Coronary artery (tissue), 2 donors: ENCODE measurements at regions not wholly inside any gene's neighbourhood (a gene's known extent, or its start where the extent isn't known, plus 50 kb on each side); places are given as distances from the start of the nearest gene placed in this dataset.

Experiments used
- DNase-seq: peaks from one replicate; pipeline ENCODE4 v3.0.0-alpha.2; 2017; ENCODE audit warnings: low spot score
- H3K27ac ChIP-seq, 2 donors: fragments of 200-600 bp; sonication (generic); one replicate each; pipeline ENCODE4 v1.5.1; 2016 to 2019
- H3K4me3 ChIP-seq: fragments of 200-600 bp; sonication (generic); 2 replicates; pipeline ENCODE4 v1.5.1; 2016; ENCODE audit warnings: mild to moderate bottlenecking, moderate library complexity
- CTCF ChIP-seq: fragments of 200-600 bp; sonication (generic); IDR thresholded peaks from one replicate; pipeline ENCODE4 v1.5.1; 2019; ENCODE audit warnings: antibody characterized with exemption

DNA sequence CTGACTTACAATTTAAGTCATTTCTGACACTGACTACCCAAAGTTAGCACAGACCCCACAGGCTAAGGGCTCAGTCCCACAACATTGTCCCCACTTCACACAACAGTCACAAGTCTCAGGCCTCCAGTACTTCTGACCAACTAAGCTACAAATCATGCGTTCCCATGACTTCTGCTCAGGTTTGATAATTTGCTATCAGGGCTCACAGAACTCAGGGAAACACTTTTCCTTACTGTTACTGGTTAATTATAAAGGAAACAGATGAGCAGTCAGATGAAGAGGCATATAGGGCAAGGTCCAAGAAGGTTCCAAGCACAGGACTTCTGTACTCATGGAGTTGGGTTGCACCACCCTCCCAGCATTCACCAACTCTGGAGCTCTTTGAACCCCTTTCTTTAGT lies 151.2 kb upstream of the TNR start:
- Histone ChIP-seq H3K4me3 (no peak overlapping the region), H3K27ac (no peak overlapping the region)
- no peak for TF ChIP-seq CTCF
- no peak for DNase-seq

GRCh38 chr1:175893192-175893591 lies 149.8 kb upstream of the TNR start:
- H3K27ac ChIP-seq, result no peak overlapping the region
- TF ChIP-seq CTCF, result no peak
- no peak overlapping the region for H3K4me3 ChIP-seq
- DNase-seq, result no peak

DNA sequence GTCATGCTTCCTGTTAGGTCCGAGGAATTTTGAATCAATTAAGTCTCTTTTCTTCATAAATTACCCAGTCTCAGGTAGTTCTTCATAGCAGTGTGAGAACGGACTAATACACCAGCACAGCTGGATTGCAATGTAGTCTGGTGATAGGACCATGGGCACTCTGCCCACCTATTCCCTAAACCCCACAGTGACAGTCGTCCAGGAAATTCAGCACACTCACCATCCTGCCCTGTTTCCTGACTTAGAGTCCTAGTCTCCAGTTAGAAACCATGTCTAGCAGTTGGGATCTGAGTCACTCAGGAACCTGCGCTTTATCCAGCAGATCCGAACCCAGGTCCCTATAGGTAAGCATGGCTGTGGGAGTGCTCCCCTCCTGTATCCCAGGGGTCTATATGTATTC lies 149.3 kb upstream of the TNR start:
- no peak for TF ChIP-seq CTCF
- Histone ChIP-seq H3K4me3 (no peak overlapping the region), H3K27ac (no peak overlapping the region)
- no peak for DNase-seq

DNA sequence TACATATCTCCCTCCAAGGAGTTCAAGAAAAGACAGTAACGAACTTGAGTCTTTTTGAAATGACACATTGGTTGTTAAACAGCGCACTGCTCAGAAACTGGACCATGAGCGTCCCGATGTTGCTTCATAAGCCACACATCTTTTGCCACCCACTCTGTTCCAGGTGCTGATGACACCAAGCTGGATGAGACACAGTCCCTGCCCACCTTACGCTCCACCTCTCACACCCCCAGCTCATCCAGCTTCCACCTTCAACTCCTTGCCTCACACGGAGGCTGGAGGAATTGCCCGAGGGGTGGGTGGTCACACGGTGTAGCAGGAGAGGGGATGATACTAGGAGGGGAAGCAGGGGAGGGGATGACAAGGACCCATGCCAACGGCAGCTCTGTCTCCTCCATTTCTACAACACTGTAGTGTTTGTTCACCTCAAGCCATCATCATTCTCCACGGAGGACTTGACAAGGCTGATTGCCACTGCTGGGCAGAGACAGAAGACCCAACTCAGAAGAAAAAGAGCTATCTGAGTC lies 148.5 kb upstream of the TNR start:
- no peak for DNase-seq

DNA sequence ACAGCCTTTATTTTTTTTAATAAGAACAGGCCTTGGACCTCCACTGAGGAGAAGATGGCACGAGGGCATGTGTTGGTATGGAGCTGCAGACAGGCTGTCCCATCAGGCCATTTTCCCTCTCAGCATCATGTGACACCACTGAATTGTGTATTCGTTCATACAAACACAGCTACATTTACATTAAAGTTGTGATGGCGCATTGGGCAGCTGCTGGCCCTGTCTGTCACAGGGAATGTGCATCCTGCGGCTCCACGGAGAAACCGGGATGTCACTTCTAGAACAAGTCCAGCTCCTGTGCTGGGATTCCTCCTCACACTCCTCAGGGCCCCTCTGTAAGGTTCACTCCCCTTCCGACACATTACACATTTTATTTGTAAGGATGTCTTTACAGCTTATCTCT lies 147.6 kb upstream of the TNR start:
- no peak for DNase-seq
- TF ChIP-seq CTCF, result no peak
- no peak overlapping the region for H3K27ac ChIP-seq
- H3K4me3 ChIP-seq, result no peak overlapping the region

More for the DNA sequence above, 148.5 kb upstream of the TNR start:
- TF ChIP-seq CTCF, result no peak
- H3K4me3 ChIP-seq, result no peak overlapping the region
- H3K27ac ChIP-seq, result no peak overlapping the region

GRCh38 chr1:175889848-175890247 lies 146.5 kb upstream of the TNR start:
- Histone ChIP-seq H3K27ac (no peak overlapping the region), H3K4me3 (no peak overlapping the region)
- no peak for TF ChIP-seq CTCF
- no peak for DNase-seq

DNA sequence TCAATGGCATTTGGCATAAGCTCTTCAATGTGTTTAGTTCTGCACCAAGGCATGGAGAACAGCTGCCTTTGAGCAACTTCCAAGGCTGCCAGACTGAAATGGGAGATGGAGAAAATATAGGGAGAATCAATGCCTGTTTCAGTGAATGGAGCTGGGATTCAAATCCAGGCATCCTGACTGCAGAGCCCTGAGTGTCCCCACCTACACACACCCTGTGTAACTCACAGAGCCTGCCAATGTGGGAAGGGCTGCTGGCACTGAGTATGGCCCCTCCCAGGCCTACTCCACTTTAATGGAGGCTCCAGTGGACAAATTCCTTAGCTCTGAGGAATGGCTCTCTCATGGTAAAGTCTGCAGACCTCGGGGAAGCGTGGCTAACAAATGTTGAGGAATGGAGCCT lies 145.6 kb upstream of the TNR start:
- Histone ChIP-seq H3K4me3 (no peak overlapping the region), H3K27ac (no peak overlapping the region)
- no peak for TF ChIP-seq CTCF
- DNase-seq, result no peak
